Fibroblast of upper back skin (primary cell): ENCODE measurements at regions not wholly inside any gene's neighbourhood (a gene's known extent, or its start where the extent isn't known, plus 50 kb on each side); places are given as distances from the start of the nearest gene placed in this dataset.
"Not testable (repeated sequence)": the region's sequence is repeated elsewhere in the genome, so short reads cannot be mapped to it uniquely, and the experiment has no call there.

Experiments used
- DNase-seq: peaks from one replicate; pipeline ENCODE4 v3.0.0-alpha.2; 2013

DNA sequence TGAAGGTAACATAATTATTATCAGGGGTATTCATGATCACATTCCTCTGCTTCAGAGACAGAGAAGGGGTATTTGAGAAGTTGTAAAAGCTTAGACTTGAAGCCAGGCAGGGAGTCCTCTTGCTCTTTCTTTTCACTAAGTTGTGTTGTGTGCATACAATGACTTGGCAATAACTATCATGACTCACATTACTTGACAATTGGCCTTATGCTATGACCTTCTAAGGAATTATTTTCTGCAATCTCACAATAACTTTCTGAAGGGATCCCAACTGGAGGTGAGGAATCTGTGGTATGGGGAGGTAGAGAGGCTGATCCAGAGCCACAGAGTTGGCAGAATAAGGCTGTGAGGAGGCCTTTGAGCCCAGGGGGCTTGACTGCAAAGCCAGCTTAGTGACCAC, 622.3 kb downstream of the MTRR start:
- peak; percentile 62 for DNase-seq

DNA sequence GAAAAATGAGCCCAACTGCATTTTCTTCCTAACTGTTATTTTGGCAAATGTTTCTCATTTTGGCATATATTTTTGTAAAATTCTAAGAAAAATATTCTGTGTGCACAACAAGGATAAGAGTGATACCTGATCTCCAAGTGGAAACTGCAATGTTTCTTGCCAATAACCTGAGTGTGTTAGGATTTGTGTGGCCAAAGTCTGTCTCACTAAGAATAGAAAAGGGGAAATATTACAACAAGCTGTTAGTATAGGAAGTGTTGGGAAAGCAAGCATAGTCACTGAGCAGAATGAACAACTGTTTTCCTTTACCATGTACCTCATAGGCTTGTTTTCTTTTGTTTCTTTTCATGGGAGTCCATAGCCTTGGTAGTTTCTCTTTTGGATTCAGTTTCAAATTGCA, 624.2 kb downstream of the MTRR start:
- DNase-seq: no peak

DNA sequence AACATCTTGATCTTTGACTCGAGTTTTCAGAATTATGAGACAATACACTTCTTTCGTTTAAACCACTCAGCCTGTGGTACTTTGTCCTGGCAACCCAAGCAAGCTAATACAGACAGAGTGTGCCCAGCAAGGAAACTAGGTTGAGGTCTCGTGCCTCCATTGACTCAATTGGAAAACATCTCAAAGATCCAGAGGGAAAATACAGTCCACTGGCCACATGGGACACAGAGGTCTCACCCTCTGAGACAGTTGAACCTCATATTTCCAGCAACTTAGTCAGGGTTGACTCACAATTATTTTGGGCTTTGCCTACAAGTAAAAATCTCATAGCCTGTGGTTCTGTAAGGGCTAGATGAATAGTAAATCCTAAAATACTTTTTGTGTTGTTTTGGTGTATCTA, 631.5 kb downstream of the MTRR start:
- peak; percentile 17 for DNase-seq

DNA sequence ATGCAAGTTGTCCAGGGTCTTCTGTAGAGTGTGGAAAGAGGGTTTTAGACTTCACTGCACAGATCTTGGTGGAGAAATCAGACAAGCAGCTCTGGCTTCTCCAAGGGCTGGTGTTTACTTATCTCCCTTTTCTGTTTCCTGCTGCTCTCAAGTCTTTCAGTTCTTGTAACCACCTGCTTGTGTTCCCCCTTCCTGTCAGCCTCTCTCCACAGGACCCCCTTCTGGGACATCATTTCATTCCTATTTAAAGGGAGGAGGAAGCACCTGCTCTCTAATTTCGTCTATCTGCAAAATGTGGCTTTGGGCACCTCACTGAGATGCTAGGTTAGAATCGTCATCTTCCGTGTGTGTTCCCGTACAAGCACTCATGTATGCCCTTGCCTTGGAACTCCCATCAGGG, 636.2 kb downstream of the MTRR start:
- no peak for DNase-seq

DNA sequence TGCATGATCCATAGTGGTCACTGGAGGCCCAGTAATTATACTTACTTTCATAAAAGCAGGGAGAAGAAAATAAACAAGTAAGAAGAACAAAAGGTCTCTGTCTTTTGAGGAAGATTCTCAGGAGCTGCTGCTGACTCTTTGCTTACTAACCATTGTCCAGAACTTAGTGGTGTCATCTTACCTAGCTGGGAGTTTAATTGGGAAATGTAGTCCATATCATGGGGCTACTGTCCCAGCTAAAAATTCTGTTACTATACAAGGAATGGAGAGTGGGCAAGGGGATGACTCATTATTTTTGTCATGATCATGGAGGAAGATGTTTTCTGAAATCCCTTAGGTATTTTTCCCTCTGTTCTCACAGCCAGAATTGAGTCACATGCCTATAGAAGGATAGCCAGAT, 639.3 kb downstream of the MTRR start:
- peak; percentile 23 for DNase-seq

DNA sequence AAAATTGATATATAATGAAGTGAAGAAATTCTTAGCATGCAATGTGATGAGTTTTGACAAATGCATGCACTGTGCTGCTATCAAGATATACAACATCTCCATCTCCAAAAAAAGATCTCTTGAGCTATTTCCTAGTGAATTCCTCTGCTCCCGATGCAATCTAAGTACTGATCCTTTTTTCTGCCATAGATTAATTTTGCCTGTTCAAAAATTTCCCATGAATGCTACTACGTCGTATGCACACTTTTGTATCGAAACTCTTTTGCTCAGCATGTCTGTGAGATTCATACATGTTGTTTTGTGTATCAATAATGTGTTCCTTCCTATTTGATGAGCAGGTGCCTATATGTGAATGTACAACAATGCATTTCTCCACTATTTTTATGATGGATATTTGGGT, 647.4 kb downstream of the MTRR start:
- no peak for DNase-seq

DNA sequence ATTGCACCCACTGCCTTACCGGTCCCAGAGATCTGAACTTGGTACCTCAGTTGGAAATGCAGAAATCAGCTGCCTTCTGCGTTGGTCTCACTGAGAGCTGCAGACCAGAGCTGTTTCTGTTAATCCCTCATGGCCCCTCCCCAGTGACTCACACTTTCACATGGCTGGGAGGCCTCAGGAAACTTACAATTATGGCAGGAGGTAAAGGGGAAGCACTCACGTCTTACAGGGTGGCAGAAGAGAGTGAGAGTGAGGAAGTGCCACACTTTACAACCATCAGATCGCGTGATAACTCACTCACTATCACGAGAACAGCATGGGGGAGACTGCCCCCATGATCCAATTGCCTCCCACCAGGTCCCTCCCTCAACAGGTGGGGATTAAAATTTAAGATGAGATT, 648.5 kb downstream of the MTRR start:
- peak; percentile 27 for DNase-seq

DNA sequence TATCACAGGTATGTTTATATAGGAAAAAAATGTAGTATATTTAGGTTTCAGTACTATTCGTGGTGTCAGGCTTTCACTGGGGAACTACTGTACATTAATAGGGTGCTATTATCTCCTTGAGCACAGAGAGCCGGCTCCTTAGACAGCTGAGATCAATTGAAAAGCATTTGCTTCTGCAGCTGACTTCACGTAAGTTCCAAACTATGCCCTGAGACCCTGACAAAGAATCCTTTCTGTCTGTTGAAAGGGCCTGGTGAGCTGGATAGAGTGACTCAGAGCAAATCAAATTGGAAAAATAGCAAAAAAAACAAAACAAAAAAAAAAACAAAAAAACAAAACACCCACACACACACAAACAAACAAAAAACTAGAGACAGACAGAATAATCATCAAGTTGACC, 652.0 kb downstream of the MTRR start:
- DNase-seq: no peak

DNA sequence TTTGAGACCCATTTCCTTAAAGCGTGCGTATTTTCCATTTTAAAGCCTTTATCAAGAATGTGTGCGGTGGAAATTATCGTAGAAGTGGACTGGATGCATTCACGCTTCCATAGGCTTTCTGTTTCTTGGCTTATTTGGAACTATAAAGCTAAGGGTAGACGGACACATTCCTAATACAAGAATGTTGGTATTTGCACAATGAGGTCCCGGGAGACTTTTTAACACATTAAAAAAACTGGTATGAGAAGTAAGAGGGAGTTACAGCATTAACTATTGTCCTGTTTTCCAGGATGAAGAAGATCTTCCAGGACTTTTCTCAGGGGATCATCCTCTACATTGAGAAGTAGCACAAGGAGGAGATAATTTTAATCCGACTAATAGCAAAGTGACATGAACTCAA, 653.0 kb downstream of the MTRR start:
- peak; percentile 35 for DNase-seq

DNA sequence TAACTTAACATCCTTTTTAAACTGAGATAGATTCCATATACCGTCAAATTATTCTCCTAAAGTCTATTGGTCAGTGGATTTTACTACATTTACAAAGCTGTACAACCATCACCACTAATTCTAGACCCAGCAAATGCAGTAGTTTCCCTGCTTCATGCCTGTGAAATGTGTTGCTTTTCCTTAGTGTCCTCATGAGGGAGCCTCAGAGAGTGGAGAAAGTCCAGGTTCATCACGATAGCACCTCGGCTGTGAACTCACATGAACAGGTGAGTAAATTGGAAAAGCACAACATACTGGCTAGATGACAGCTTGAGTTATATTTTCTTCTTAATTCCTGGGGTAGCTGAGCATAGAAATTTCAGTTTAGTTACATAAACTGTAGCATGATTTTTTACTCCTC, 653.7 kb downstream of the MTRR start:
- no peak for DNase-seq

DNA sequence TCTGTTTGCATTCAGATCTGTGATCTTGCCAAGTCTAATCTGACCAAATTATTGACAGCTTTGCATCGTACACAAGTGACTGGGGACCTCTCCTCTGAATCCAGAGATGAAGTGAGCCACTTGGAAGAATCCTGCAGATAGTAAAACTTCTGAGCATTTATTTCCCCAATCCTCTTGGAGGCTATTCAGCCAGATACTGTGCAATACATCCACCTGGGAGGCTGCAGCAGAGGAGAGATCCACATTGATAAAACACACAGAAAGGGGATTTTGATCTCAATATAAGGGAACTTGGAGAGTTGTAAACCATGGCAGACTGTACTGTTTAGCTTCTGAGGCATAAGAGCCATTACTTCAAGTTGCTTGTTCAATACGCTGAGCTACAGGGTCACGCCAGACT, 654.6 kb downstream of the MTRR start:
- DNase-seq: no peak

DNA sequence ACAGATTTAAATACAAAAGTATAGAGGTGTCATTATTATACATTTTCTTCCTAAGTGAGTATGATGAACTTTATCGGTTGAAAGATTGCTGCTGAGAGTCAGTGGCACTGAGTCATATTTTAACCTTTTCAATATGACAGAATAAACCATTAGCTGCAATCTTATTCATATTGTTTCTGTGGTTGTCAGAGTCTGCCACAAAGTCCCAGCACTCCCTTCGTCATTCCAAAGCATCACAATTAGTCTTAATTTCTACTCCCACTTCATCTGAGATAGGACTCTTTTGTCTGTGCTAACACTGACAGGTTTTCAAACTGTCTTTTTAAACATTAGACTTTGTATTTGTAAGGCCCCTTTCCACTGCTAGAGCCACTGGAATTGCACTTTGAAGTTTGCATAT, 656.9 kb downstream of the MTRR start:
- DNase-seq: no peak

DNA sequence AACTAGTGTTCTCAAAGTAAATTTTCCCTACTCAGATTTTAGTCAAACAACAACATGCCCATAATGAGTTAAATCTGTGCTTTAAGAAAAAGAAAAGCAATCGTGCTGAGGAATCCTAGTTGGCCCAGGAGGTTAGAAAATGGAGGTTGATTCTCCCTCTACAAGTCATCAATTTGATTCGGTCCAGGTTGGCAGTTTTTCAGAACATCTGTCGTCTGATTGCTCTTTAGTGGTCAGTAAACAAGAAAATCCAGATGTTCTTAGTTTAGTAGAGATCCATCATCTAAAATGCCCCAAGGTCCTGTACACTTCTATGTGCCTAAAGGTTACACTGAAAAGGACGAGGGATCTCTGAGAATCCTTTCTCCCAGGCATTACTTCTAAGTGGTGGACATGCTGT, 659.2 kb downstream of the MTRR start:
- DNase-seq: no peak

DNA sequence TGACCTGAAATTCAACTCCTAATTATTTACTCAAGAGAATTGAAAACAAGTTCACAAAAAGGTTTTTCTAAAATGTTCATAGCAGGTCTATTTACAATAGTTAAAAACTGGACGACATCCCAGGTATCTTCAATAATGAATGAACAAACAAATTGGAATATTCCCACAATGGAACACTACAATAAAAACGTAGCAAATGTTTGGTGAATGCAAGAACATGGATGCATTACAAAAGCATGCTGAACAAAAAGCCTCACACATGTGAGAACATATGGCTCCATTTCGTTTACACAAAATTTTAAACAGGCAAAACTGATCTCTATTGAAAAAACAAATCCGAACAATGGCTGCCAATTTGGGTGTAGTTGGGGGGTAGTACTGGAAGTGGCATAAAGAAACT, 669.9 kb downstream of the MTRR start:
- no peak for DNase-seq

DNA sequence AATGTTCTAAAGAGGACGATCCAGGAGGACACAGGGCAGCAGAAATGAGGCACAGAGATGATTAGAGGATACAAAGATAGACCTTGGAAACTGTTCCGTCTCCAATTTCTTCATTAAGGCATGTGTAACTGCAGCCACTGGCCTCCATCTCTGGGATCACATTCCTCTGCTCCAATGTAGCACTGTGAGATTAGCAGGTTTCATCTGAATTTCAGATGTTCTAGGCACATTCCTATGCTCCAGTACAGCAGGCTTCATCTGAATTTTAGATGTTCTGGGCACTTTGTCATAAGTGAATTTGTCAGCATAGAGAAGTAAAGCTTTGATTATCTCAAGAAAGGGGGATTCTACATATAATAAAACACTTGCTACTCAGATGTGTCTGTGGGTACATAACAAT, 671.4 kb downstream of the MTRR start:
- no peak for DNase-seq

DNA sequence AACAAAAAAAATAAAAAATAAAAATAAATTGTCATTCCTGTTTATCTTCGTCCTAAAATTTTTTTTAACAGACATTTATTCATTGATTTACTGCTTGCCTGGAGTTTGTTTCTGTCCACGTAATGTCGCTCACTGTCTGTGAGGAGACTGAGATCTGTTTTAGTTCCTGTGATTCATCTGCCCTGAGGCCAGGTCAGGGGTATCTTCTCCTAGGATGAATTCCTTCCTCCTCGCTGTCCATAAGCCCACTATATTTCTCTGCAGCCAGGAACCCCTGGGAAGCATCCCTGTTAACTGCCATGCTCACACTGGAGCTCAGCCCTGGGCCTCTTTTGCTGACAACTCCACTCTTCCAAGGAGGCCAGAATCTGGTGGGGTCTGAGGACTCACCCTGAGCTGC, 682.0 kb downstream of the MTRR start:
- DNase-seq: no peak

DNA sequence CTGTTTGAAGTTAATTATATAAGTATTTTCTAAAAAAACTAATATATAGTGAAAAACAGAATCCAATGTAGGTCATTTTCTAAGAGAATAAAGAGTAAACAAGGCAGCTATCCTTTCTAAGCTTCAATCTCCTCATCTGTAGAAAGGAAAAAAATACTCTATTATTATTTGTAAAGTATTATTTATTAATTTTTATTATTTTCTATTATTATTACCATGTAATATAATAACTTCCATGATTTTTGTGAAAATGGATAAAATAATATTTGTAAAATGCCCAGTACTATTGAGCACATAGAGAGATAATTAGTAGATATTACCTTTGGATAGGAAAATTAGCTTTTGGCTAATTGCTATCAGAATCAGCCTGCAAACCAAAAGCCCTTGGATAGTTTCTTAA, 684.4 kb downstream of the MTRR start:
- DNase-seq: no peak

DNA sequence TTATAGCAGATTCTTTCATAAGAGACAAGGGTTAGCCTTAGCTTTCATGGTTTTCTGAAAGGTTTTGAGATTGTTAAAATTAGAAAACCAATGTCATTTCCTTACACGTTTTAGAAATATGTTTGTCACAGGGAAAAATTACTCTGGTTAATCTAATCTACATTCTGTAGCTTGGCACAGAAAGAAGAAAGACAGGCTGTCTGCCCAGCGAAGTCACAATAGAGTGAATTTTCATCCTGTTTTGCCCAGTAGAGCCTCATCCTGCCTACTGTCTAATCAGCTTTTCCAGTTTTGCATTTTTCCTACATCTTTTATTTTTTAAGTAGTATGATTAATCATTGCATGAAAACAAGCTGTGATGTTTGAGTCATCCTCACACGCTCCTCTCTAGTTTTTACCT, 688.8 kb downstream of the MTRR start:
- DNase-seq: no peak

DNA sequence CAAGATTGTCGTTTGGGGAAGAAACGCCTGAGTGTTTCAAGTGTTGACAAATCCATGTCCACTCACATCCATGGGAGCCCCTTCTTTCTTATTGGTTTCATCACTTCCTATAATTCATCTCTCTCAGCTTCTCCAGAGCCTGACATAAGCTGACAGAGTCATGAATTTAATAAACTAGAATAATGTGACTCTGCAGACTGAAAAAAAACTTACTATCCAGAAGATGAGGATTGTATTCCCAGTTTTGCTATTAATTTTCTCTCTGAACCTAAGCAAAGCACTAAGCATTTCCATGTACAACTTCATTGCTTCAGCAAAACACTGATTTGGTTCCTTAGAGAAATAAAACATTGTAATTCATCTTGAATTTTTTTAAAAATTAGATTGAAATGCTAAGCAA, 691.8 kb downstream of the MTRR start:
- peak; percentile 37 for DNase-seq

DNA sequence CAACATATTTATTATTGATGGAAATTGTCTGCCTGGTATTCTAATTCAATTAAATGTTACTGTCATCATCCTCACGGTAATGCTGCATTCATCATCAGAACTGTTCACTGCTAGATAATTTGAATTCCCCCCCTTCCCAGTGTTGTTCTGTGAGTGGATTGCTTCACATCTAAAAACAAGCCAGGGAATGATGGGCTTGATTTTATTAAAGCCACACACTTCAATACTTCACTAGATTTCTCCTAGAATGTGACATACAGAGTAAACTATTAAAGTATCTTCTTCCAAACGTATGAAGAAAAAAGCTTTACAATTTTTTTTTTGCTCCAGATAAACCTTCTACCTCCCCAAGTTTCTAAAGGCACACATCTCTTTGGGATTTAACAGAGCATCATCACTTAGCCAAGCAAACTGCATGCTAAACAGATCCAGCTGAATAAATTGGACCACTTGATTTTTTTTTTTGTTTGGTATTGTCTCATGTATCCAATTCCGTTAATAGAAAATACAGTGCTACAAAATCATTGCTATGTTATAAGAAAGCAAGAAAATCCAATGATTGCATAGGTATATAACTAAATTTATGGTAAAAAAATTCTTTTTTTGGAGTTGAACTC, 692.4 kb downstream of the MTRR start:
- no peak for DNase-seq

DNA sequence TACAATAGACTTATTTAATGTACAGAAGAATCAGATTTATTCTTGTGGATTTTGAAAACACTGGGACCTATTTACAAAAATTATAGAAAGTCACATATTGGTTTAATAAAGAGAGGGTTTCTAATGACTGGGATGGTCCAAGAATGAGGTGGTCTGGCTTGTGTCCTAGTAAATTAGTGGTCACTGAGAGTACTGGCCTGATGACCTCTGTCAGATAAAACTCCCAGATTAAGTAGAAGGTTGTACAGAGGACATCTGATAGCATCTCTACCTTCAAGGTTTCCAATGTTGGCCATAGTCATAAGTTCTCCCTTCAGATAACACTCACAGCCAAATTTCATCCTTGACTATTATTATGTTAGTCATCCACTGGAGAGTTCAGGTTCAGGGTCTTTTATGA, 692.9 kb downstream of the MTRR start:
- no peak for DNase-seq

DNA sequence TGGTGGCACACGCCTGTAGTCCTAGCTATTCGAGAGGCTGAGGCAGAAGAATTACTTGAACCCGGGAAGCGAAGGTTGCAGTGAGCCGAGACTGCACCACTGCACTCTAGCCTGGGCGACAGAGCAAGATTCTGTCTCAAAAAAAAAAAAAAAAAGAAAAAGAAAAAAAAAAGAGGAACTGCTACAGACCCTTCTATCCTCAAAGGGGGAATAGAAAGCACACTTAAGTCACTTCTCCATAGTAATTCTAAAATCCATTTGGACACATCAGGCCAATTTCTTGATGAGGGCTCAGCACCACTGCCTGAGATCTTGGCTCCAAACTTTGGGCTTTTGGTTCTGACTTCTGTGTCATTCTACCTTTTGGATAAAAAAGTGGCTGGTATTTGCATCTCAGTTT, 694.6 kb downstream of the MTRR start:
- not testable (repeated sequence) for DNase-seq

DNA sequence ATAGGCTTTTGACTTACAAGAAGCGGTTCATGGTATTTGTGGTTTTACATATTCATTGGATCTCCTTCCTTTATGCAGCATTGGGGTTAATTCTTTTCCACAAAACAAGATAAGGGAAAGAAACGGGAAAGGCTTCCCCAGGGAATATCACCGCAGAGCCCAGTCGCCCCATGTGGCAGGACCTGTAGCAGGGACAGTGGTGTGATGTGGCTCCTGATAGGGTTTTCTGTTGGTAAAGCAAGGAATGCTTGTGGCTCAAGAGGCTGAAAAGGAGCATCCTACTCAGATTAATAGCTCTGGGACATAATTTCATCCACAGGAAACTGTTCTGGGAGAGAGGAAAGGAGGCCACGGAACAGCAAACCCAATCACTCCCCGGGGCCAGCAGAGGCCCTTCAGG, 699.9 kb downstream of the MTRR start:
- no peak for DNase-seq

DNA sequence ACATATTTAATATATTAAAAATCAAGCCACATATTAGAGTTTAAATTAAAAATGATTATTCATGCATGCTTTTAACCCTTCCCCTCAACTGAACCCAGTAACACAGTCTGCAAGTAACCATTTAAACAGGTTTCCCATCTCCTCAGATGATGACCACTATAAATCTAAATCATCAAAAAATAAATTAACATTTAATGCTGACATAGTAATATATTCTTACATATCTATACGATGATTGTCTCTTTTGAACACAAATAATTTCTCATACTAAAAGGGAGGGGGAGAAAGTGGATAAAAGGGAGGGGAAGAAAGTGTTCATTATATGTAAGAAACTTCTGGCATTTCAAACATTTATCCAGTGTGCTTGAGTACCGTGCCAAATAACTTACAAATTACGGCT, 701.6 kb downstream of the MTRR start:
- DNase-seq: no peak

DNA sequence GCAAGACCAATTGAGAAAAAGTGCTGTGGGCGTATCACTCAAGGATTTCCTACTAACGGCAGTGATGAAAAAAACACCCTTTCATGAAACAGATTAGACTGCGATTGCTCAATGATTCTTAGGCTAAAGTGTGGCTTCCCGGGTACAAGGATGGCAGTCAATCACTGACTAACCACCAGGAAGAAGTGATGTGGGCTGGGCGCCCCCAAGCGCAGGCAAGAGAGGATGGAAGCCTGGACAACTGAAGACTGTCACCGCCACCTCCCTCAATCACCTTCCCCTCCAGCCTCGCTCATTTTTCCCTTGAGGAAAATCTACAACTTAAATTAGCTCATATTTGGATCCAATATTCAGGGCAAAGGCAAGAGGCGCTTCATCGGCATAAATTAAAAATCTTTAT, 707.2 kb downstream of the MTRR start:
- no peak for DNase-seq

DNA sequence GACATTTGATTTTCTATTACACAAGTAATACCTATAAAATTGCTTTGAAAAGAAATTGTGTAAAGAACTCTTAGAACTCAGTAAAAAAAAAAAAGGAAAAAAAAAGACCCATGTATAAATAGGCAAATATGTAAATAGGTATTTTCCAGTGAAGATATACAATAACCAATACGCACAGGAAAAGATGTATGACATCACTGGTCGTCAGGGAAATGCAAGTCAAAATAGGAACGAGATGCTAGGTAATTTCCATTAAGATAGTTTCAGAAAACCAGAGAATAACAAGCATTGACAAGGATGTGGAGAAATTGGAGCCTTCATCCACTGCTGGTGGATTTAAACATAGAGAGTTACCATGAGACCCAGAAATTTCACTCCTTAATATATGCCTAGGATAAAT, 708.8 kb downstream of the MTRR start:
- no peak for DNase-seq
